ENCODE measurements at regions not wholly inside any gene's neighbourhood (a gene's known extent, or its start where the extent isn't known, plus 50 kb on each side); places are given as distances from the start of the nearest gene placed in this dataset.

- H3K4me3 ChIP-seq (ENCODE audit: low read depth, low read length, poor library complexity, severe bottlenecking) = no peak overlapping the region
- H3K4me1 ChIP-seq (ENCODE audit: insufficient read depth, low read length, severe bottlenecking) = no peaks in the 10 kb centered on the region
- H3K4me2 ChIP-seq (ENCODE audit: low read length) = no peak overlapping the region
- no peak overlapping the region for H3K27ac ChIP-seq (ENCODE audit: low read depth, low read length, poor library complexity, severe bottlenecking)
- no peaks in the 10 kb centered on the region for H3K27me3 ChIP-seq (ENCODE audit: insufficient read depth, low read length)
- no peaks in the 10 kb centered on the region for H3K79me2 ChIP-seq (ENCODE audit: insufficient read depth, low read length)
- no peaks in the 10 kb centered on the region for H3F3A ChIP-seq (ENCODE audit: insufficient read depth, low read length)
- no peaks in the 10 kb centered on the region for H3K36me3 ChIP-seq (ENCODE audit: insufficient read depth, low read length)
- no peaks in the 10 kb centered on the region for H4K20me1 ChIP-seq (ENCODE audit: insufficient read depth, low read length)
- H3K9ac ChIP-seq (ENCODE audit: low read length) = no peak overlapping the region
- H3K9me3 ChIP-seq (ENCODE audit: low read length) = no peaks in the 10 kb centered on the region
- H2AFZ ChIP-seq (ENCODE audit: low read length) = no peak overlapping the region
- no peaks in the 10 kb centered on the region for H3K9me2 ChIP-seq (ENCODE audit: low read depth, low read length)
- TF ChIP-seq, protein P1, sequence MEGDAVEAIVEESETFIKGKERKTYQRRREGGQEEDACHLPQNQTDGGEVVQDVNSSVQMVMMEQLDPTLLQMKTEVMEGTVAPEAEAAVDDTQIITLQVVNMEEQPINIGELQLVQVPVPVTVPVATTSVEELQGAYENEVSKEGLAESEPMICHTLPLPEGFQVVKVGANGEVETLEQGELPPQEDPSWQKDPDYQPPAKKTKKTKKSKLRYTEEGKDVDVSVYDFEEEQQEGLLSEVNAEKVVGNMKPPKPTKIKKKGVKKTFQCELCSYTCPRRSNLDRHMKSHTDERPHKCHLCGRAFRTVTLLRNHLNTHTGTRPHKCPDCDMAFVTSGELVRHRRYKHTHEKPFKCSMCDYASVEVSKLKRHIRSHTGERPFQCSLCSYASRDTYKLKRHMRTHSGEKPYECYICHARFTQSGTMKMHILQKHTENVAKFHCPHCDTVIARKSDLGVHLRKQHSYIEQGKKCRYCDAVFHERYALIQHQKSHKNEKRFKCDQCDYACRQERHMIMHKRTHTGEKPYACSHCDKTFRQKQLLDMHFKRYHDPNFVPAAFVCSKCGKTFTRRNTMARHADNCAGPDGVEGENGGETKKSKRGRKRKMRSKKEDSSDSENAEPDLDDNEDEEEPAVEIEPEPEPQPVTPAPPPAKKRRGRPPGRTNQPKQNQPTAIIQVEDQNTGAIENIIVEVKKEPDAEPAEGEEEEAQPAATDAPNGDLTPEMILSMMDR (IDR thresholded peaks at IDR 0.05; ENCODE audit: low read length) = no peak
- TF ChIP-seq EZH2 (IDR thresholded peaks at IDR 0.05; ENCODE audit: borderline replicate concordance, low read length) = no peak
These were observed 90.3 kb upstream of the EGFLAM start for GRCh38 chr5:38168029-38168428.

DNA sequence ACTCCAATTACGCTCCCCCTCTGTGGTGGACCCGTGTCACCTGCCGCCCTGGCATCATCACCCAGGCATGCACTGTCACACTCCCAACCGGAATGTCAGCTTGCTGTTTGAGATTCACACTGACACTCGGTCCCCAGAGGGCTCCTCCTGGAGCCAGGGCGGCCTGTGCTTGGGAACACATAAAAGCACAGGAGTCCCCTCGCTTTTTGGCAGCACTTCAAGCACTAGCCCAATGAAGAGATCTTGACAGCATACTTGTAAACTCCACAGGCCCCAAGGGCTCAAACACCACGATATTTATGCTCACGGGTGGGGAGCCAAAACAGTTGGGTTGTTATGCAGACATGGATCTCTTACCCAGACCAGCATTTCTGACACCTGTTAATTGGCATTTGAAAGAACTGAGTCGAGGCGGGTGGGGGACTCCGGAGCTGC lies 90.8 kb upstream of the EGFLAM start:
- Histone ChIP-seq H3K4me1 (ENCODE audit: insufficient read depth, low read length, severe bottlenecking) (no peaks in the 10 kb centered on the region), H3K9me2 (ENCODE audit: low read depth, low read length) (no peaks in the 10 kb centered on the region), H3K36me3 (ENCODE audit: insufficient read depth, low read length) (no peaks in the 10 kb centered on the region), H3K27me3 (ENCODE audit: insufficient read depth, low read length) (no peaks in the 10 kb centered on the region), H3K4me3 (ENCODE audit: low read depth, low read length, poor library complexity, severe bottlenecking) (no peak overlapping the region), H3K79me2 (ENCODE audit: insufficient read depth, low read length) (no peaks in the 10 kb centered on the region), H4K20me1 (ENCODE audit: insufficient read depth, low read length) (no peaks in the 10 kb centered on the region), H2AFZ (ENCODE audit: low read length) (no peak overlapping the region), H3F3A (ENCODE audit: insufficient read depth, low read length) (no peaks in the 10 kb centered on the region), H3K9me3 (ENCODE audit: low read length) (no peaks in the 10 kb centered on the region), H3K9ac (ENCODE audit: low read length) (no peak overlapping the region), H3K4me2 (ENCODE audit: low read length) (no peak overlapping the region), H3K27ac (ENCODE audit: low read depth, low read length, poor library complexity, severe bottlenecking) (no peak overlapping the region)
- TF ChIP-seq EZH2 (IDR thresholded peaks at IDR 0.05; ENCODE audit: borderline replicate concordance, low read length) = no peak
- TF ChIP-seq, protein P1 (IDR thresholded peaks at IDR 0.05; ENCODE audit: low read length) = no peak

- Histone ChIP-seq H4K20me1 (ENCODE audit: insufficient read depth, low read length) (no peaks in the 10 kb centered on the region), H3K4me2 (ENCODE audit: low read length) (no peak overlapping the region), H3K36me3 (ENCODE audit: insufficient read depth, low read length) (no peaks in the 10 kb centered on the region), H3K9me2 (ENCODE audit: low read depth, low read length) (no peaks in the 10 kb centered on the region), H3K4me3 (ENCODE audit: low read depth, low read length, poor library complexity, severe bottlenecking) (no peak overlapping the region), H3K79me2 (ENCODE audit: insufficient read depth, low read length) (no peaks in the 10 kb centered on the region), H3F3A (ENCODE audit: insufficient read depth, low read length) (no peaks in the 10 kb centered on the region), H3K27me3 (ENCODE audit: insufficient read depth, low read length) (no peaks in the 10 kb centered on the region), H3K9me3 (ENCODE audit: low read length) (no peaks in the 10 kb centered on the region), H3K9ac (ENCODE audit: low read length) (no peak overlapping the region), H2AFZ (ENCODE audit: low read length) (no peak overlapping the region), H3K4me1 (ENCODE audit: insufficient read depth, low read length, severe bottlenecking) (no peaks in the 10 kb centered on the region), H3K27ac (ENCODE audit: low read depth, low read length, poor library complexity, severe bottlenecking) (no peak overlapping the region)
- no peak for TF ChIP-seq EZH2 (IDR thresholded peaks at IDR 0.05; ENCODE audit: borderline replicate concordance, low read length)
- TF ChIP-seq, protein P1 (IDR thresholded peaks at IDR 0.05; ENCODE audit: low read length) = no peak
These were observed 91.5 kb upstream of the EGFLAM start for GRCh38 chr5:38166832-38167231.
